ENCODE measurements at regions not wholly inside any gene's neighbourhood (a gene's known extent, or its start where the extent isn't known, plus 50 kb on each side); places are given as distances from the start of the nearest gene placed in this dataset.

GRCh38 chr1:219813294-219813693 lies 115.1 kb downstream of the SLC30A10 start:
- CTCF ChIA-PET, result interaction anchor here (1.0 to 1.8 kb wide), 11 partner anchors 12 to 1553 kb away, joined by 3 to 9 read pairs (median 5); no protein-coding TSS in a partner anchor
- Histone ChIP-seq H3K4me1 (ENCODE audit: control insufficient read depth in 1 of 2, insufficient read depth in 2 of 2, low read length in 2 of 2) (peaks cover 0 to 6% of the 10 kb centered on the region in 2 experiments; a peak in 1 of 4 replicates), H3K27me3 (ENCODE audit: insufficient read depth, low read length) (peaks cover 59% of the 10 kb centered on the region; the same call in 1 of the 2 replicates)

GRCh38 chr1:219812491-219813203 lies 115.7 kb downstream of the SLC30A10 start:
- TF ChIP-seq ZNF274 (IDR thresholded peaks at IDR 0.05; ENCODE audit: low read depth, low read length) (no peak), RAD21 (IDR thresholded peaks at IDR 0.05; ENCODE audit: low read depth) (peak; percentile 94), ATF3 (IDR thresholded peaks at IDR 0.05) (no peak), YY1 (IDR thresholded peaks at IDR 0.05; ENCODE audit: extremely low read depth, insufficient replicate concordance, low read depth, low read length) (peak; percentile 20), POLR2AphosphoS5 (IDR thresholded peaks at IDR 0.05; ENCODE audit: low read depth, low read length) (no peak), TCF7L2 (IDR thresholded peaks at IDR 0.05; ENCODE audit: borderline replicate concordance, extremely low read depth, insufficient read depth, insufficient read length) (peak; percentile 9), MAX (IDR thresholded peaks at IDR 0.05) (no peak), ZFX (IDR thresholded peaks at IDR 0.05) (no peak), CTCF (IDR thresholded peaks at IDR 0.05 in 2 of 3, conservative IDR thresholded peaks at IDR 0.05 in 1 of 3; ENCODE audit: borderline replicate concordance in 1 of 3, insufficient read depth in 1 of 3, low read depth in 2 of 3, low read length in 2 of 3) (peak; percentile 84 to 94 (median 85)), EGR1 (IDR thresholded peaks at IDR 0.05; ENCODE audit: low read depth) (no peak), CBX3 (IDR thresholded peaks at IDR 0.05; ENCODE audit: low read depth) (peak; percentile 39; the same call in 1 of the 2 replicates), EZH2 (IDR thresholded peaks at IDR 0.05) (no peak), SP1 (IDR thresholded peaks at IDR 0.05; ENCODE audit: low read depth) (no peak)
- RAD21 ChIA-PET (ENCODE audit: low non-redundant PET in 1 of 2, low total read pairs in 2 of 2, uncharacterized antibody in 2 of 2, unreplicated experiment in 2 of 2), result interaction anchor here in 1 of 2 experiments (0.9 to 1.5 kb wide), 2 partner anchors 245 to 947 kb away, joined by 3 to 4 read pairs; no protein-coding TSS in a partner anchor
- no peaks in the 10 kb centered on the region for H3K9me3 ChIP-seq (ENCODE audit: control insufficient read depth in 1 of 2, insufficient read depth in 1 of 2, low read depth in 1 of 2, low read length in 2 of 2)
- DNase-seq (ENCODE audit: low read depth, low spot score) (peak; percentile 75), ATAC-seq (peak; percentile 95)
- BruUV-seq (replicated peaks), result no TSS peak
- CTCF ChIA-PET, result interaction anchor here (0.6 to 1.8 kb wide), 14 partner anchors 10 to 1553 kb away, joined by 3 to 9 read pairs (median 4); no protein-coding TSS in a partner anchor
- no peaks in the 10 kb centered on the region for H3K36me3 ChIP-seq (ENCODE audit: control insufficient read depth in 1 of 2, insufficient read depth in 2 of 2, low read length in 2 of 2)
- no peaks in the 10 kb centered on the region for H3K9me2 ChIP-seq (ENCODE audit: insufficient read depth)
- no peak overlapping the region for H2AFZ ChIP-seq (ENCODE audit: low read depth, low read length, poor library complexity, severe bottlenecking)
- H3K27ac ChIP-seq (ENCODE audit: low read depth, low read length), result no peak overlapping the region
- intact Hi-C loops (cut with micrococcal nuclease), result loop anchor here (1.0 to 10.0 kb wide), 6 partner anchors 152 to 1474 kb away; no protein-coding TSS in a partner anchor
- no peaks in the 10 kb centered on the region for H4K20me1 ChIP-seq (ENCODE audit: insufficient read depth)
- no peak overlapping the region for H3K4me2 ChIP-seq (ENCODE audit: low read length)
- no peak overlapping the region for H3K4me3 ChIP-seq (replicated peaks in 1 of 2; ENCODE audit: low read depth in 1 of 2, low read length in 2 of 2)
- peaks cover 0 to 6% of the 10 kb centered on the region in 2 experiments; a peak in 1 of 4 replicates for H3K4me1 ChIP-seq (ENCODE audit: control insufficient read depth in 1 of 2, insufficient read depth in 2 of 2, low read length in 2 of 2)
- peaks cover 59% of the 10 kb centered on the region; the same call in 1 of the 2 replicates for H3K27me3 ChIP-seq (ENCODE audit: insufficient read depth, low read length)
- H3K9ac ChIP-seq (ENCODE audit: low read length), result no peak overlapping the region
- POLR2A ChIA-PET, result no interaction called here
- no peaks in the 10 kb centered on the region for H3K79me2 ChIP-seq (ENCODE audit: insufficient read depth, low read length)

More at GRCh38 chr1:219813294-219813693, 115.1 kb downstream of the SLC30A10 start:
- H2AFZ ChIP-seq (ENCODE audit: low read depth, low read length, poor library complexity, severe bottlenecking), result no peak overlapping the region
- no peak overlapping the region for H3K9ac ChIP-seq (ENCODE audit: low read length)
- no peaks in the 10 kb centered on the region for H3K36me3 ChIP-seq (ENCODE audit: control insufficient read depth in 1 of 2, insufficient read depth in 2 of 2, low read length in 2 of 2)
- no peaks in the 10 kb centered on the region for H4K20me1 ChIP-seq (ENCODE audit: insufficient read depth)
- H3K4me2 ChIP-seq (ENCODE audit: low read length), result no peak overlapping the region
- no peaks in the 10 kb centered on the region for H3K79me2 ChIP-seq (ENCODE audit: insufficient read depth, low read length)
- H3K9me2 ChIP-seq (ENCODE audit: insufficient read depth), result no peaks in the 10 kb centered on the region
- ChIA-PET RAD21 (ENCODE audit: low non-redundant PET in 1 of 2, low total read pairs in 2 of 2, uncharacterized antibody in 2 of 2, unreplicated experiment in 2 of 2) (interaction anchor here in 1 of 2 experiments (0.9 to 1.5 kb wide), 2 partner anchors 246 to 948 kb away, joined by 3 to 4 read pairs; no protein-coding TSS in a partner anchor), POLR2A (no interaction called here)
- intact Hi-C loops (cut with micrococcal nuclease), result loop anchor here (2.0 to 10.0 kb wide), 5 partner anchors 152 to 1474 kb away; no protein-coding TSS in a partner anchor
- no peak overlapping the region for H3K4me3 ChIP-seq (replicated peaks in 1 of 2; ENCODE audit: low read depth in 1 of 2, low read length in 2 of 2)
- ATAC-seq, result no peak
- BruUV-seq (replicated peaks), result no TSS peak
- no peak for DNase-seq (ENCODE audit: low read depth, low spot score)
- H3K9me3 ChIP-seq (ENCODE audit: control insufficient read depth in 1 of 2, insufficient read depth in 1 of 2, low read depth in 1 of 2, low read length in 2 of 2), result no peaks in the 10 kb centered on the region
- H3K27ac ChIP-seq (ENCODE audit: low read depth, low read length), result no peak overlapping the region
- TF ChIP-seq EZH2phosphoT487 (IDR thresholded peaks at IDR 0.05; ENCODE audit: borderline replicate concordance) (no peak), CBX3 (IDR thresholded peaks at IDR 0.05; ENCODE audit: low read depth) (no peak)

Data from HCT116 (cell line).